H1 (cell line): ENCODE measurements at regions not wholly inside any gene's neighbourhood (a gene's known extent, or its start where the extent isn't known, plus 50 kb on each side); places are given as distances from the start of the nearest gene placed in this dataset.

Experiments
- BCL11A ChIP-seq, 2 experiments: IDR thresholded peaks; one replicate each; pipeline ENCODE4 v1.6.1; 2011; ENCODE audit warnings: low read depth in 2 of 2, low read length in 2 of 2, mild to moderate bottlenecking in 2 of 2
- CHD1 ChIP-seq: IDR thresholded peaks from 2 replicates; pipeline ENCODE4 v1.6.1; 2012; ENCODE audit warnings: low read depth, low read length, improper control_type of control experiment
- CHD2 ChIP-seq: IDR thresholded peaks from 2 replicates; pipeline ENCODE4 v1.6.1; 2012; ENCODE audit warnings: low read length, improper control_type of control experiment
- EGR1 ChIP-seq: IDR thresholded peaks from 2 replicates; pipeline ENCODE4 v1.6.1; 2011; ENCODE audit warnings: low read depth, low read length, borderline replicate concordance
- EP300 ChIP-seq, 2 experiments: IDR thresholded peaks; 1 replicate in 1 of 2; 2 replicates in 1 of 2; pipeline ENCODE4 v1.6.1; 2011 to 2012; ENCODE audit warnings: low read depth in 2 of 2, low read length in 2 of 2, mild to moderate bottlenecking in 2 of 2, borderline replicate concordance in 1 of 2, inconsistent platforms in 1 of 2, moderate library complexity in 1 of 2
- GABPA ChIP-seq: IDR thresholded peaks from 2 replicates; pipeline ENCODE4 v1.6.1; 2011; ENCODE audit warnings: mild to moderate bottlenecking, low read length, moderate library complexity, borderline replicate concordance; ENCODE audit not compliant: insufficient read depth
- POLR2AphosphoS5 ChIP-seq: IDR thresholded peaks from 2 replicates; pipeline ENCODE4 v1.6.1; 2011; ENCODE audit warnings: low read depth, low read length
- TAF1 ChIP-seq: IDR thresholded peaks from 2 replicates; pipeline ENCODE4 v1.6.1; 2011; ENCODE audit warnings: mild to moderate bottlenecking, low read depth, low read length
- TF ChIP-seq, protein P1 (sequence below), 3 experiments: IDR thresholded peaks; 1 replicate in 2 of 3; 2 replicates in 1 of 3; pipeline versions ENCODE4 v1.5.1 to v1.6.1; 2011; ENCODE audit warnings: low read length in 3 of 3, mild to moderate bottlenecking in 3 of 3, inconsistent platforms in 2 of 3, low read depth in 1 of 3, moderate library complexity in 1 of 3; ENCODE audit not compliant: insufficient read depth in 1 of 3; ENCODE audit errors: control extremely low read depth in 1 of 3

DNA sequence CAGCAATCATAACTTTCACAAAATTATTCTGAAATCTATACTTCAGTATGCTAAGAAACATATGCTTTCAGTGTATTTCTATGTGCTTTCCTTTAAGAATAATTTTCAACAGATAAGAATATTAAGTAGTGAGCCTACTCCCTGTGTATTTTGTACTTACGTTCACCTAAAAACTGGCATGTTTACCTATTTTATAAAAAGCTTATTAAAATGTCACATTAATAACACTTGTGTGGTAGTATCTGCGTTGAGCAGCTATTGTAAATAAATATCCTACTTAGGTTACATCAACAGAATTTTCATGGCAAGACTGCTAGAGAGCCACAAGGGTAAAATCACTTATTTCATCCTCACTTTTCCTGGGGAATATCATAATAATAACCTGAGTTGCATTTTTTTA lies 113.4 kb upstream of the SLITRK5 start:
- TF ChIP-seq EGR1 (no peak), CHD1 (no peak), POLR2AphosphoS5 (no peak), EP300 (IDR thresholded peaks at IDR 0.05; ENCODE audit: borderline replicate concordance in 1 of 2, low read depth in 2 of 2, low read length in 2 of 2) (no peak), TAF1 (no peak), CHD2 (no peak), GABPA (no peak), BCL11A (IDR thresholded peaks at IDR 0.05; ENCODE audit: low read depth in 2 of 2, low read length in 2 of 2) (no peak)
- TF ChIP-seq, protein P1, sequence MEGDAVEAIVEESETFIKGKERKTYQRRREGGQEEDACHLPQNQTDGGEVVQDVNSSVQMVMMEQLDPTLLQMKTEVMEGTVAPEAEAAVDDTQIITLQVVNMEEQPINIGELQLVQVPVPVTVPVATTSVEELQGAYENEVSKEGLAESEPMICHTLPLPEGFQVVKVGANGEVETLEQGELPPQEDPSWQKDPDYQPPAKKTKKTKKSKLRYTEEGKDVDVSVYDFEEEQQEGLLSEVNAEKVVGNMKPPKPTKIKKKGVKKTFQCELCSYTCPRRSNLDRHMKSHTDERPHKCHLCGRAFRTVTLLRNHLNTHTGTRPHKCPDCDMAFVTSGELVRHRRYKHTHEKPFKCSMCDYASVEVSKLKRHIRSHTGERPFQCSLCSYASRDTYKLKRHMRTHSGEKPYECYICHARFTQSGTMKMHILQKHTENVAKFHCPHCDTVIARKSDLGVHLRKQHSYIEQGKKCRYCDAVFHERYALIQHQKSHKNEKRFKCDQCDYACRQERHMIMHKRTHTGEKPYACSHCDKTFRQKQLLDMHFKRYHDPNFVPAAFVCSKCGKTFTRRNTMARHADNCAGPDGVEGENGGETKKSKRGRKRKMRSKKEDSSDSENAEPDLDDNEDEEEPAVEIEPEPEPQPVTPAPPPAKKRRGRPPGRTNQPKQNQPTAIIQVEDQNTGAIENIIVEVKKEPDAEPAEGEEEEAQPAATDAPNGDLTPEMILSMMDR (IDR thresholded peaks at IDR 0.05; ENCODE audit: control extremely low read depth in 1 of 3, insufficient read depth in 1 of 3, low read depth in 1 of 3, low read length in 3 of 3) = no peak
